Mesendoderm (in vitro differentiated cells): ENCODE measurements at regions not wholly inside any gene's neighbourhood (a gene's known extent, or its start where the extent isn't known, plus 50 kb on each side); places are given as distances from the start of the nearest gene placed in this dataset.

ENCODE experiments used
- DNase-seq: peaks from one replicate; pipeline ENCODE4 v3.0.0; 2013
- H2AK5ac ChIP-seq: 2 replicates; pipeline ENCODE4 v1.6.1; 2013; ENCODE audit warnings: low read length, inconsistent platforms
- H2BK120ac ChIP-seq: 2 replicates; pipeline ENCODE4 v1.6.1; 2013; ENCODE audit warnings: low read depth, mild to moderate bottlenecking, low read length, moderate library complexity, mixed read lengths
- H2BK15ac ChIP-seq: replicated peaks from 2 replicates; pipeline ENCODE4 v1.6.1; 2013; ENCODE audit warnings: low read depth, mild to moderate bottlenecking, moderate library complexity
- H2BK5ac ChIP-seq: 2 replicates; pipeline ENCODE4 v1.6.1; 2013; ENCODE audit warnings: low read length, inconsistent platforms
- H3K18ac ChIP-seq: 2 replicates; pipeline ENCODE4 v1.6.1; 2013; ENCODE audit warnings: mild to moderate bottlenecking, low read length, mixed read lengths
- H3K23ac ChIP-seq: one replicate; pipeline ENCODE4 v1.6.1; 2013; ENCODE audit warnings: low read length
- H3K27ac ChIP-seq: 2 replicates; pipeline ENCODE4 v1.5.1; 2013; ENCODE audit warnings: low read depth, mild to moderate bottlenecking, inconsistent platforms, low read length, moderate library complexity
- H3K27me3 ChIP-seq: 2 replicates; pipeline ENCODE4 v1.6.1; 2013; ENCODE audit warnings: low read length, control low read depth, mild to moderate bottlenecking, inconsistent platforms; ENCODE audit not compliant: insufficient read depth, poor library complexity
- H3K36me3 ChIP-seq: 2 replicates; pipeline ENCODE4 v1.6.1; 2013; ENCODE audit warnings: low read length, inconsistent platforms; ENCODE audit not compliant: control insufficient read depth, insufficient read depth
- H3K4ac ChIP-seq: one replicate; pipeline ENCODE4 v1.6.1; 2013; ENCODE audit warnings: low read depth, mild to moderate bottlenecking, low read length, moderate library complexity
- H3K4me1 ChIP-seq: 2 replicates; pipeline ENCODE4 v1.6.1; 2013; ENCODE audit warnings: low read depth, low read length, inconsistent platforms; ENCODE audit not compliant: control insufficient read depth
- H3K4me2 ChIP-seq: 2 replicates; pipeline ENCODE4 v1.6.1; 2013; ENCODE audit warnings: low read length
- H3K4me3 ChIP-seq: 2 replicates; pipeline ENCODE4 v1.5.1; 2013; ENCODE audit warnings: mild to moderate bottlenecking, low read length
- H3K56ac ChIP-seq: one replicate; pipeline ENCODE4 v1.6.1; 2013; ENCODE audit warnings: low read length
- H3K79me1 ChIP-seq: 2 replicates; pipeline ENCODE4 v1.6.1; 2013; ENCODE audit warnings: low read length, inconsistent platforms
- H3K79me2 ChIP-seq: 2 replicates; pipeline ENCODE4 v1.6.1; 2013; ENCODE audit warnings: mild to moderate bottlenecking, low read length; ENCODE audit not compliant: control insufficient read depth, insufficient read depth
- H3K9ac ChIP-seq: 2 replicates; pipeline ENCODE4 v1.6.1; 2013; ENCODE audit warnings: low read length, inconsistent platforms
- H4K5ac ChIP-seq: one replicate; pipeline ENCODE4 v1.6.1; 2013; ENCODE audit warnings: low read length
- H4K8ac ChIP-seq: one replicate; pipeline ENCODE4 v1.6.1; 2013; ENCODE audit warnings: low read depth, mild to moderate bottlenecking, control low read depth, low read length, moderate library complexity
- WGBS: extraction: QIAGEN DNeasy Blood & Tissue Kit; methylation state at CpG from one replicate; pipeline ENCODE4 v1.1.7; 2013; ENCODE audit warnings: low lambda C conversion rate, missing lambda C conversion rate; ENCODE audit not compliant: insufficient coverage; ENCODE audit errors: extremely low coverage; 5-methylcytosine and 5-hydroxymethylcytosine counted together

GRCh38 chr15:70269991-70270751 lies 172.5 kb upstream of the TLE3 start:
- Histone ChIP-seq H3K4ac (no peak overlapping the region), H3K36me3 (no peaks in the 10 kb centered on the region), H3K79me2 (no peaks in the 10 kb centered on the region), H3K23ac (no peak overlapping the region), H4K5ac (no peak overlapping the region), H4K8ac (no peak overlapping the region), H3K18ac (no peak overlapping the region), H3K79me1 (no peaks in the 10 kb centered on the region), H3K4me1 (no peaks in the 10 kb centered on the region), H3K27ac (no peak overlapping the region), H2BK15ac (no peak overlapping the region), H2AK5ac (no peak overlapping the region), H2BK5ac (no peak overlapping the region), H3K56ac (no peak overlapping the region), H2BK120ac (no peak overlapping the region), H3K27me3 (no peaks in the 10 kb centered on the region), H3K4me3 (no peak overlapping the region), H3K4me2 (no peak overlapping the region), H3K9ac (no peak overlapping the region)
- no CpG with 5 or more reads among the region's 10 CpGs for WGBS
- no peak for DNase-seq

GRCh38 chr15:70269311-70269911 lies 171.7 kb upstream of the TLE3 start:
- Histone ChIP-seq H3K18ac (no peak overlapping the region), H3K4me3 (no peak overlapping the region), H3K56ac (no peak overlapping the region), H3K9ac (no peak overlapping the region), H3K23ac (no peak overlapping the region), H4K8ac (no peak overlapping the region), H3K79me1 (no peaks in the 10 kb centered on the region), H3K4me2 (no peak overlapping the region), H2BK120ac (no peak overlapping the region), H4K5ac (no peak overlapping the region), H3K27me3 (no peaks in the 10 kb centered on the region), H3K4me1 (no peaks in the 10 kb centered on the region), H3K27ac (no peak overlapping the region), H3K36me3 (no peaks in the 10 kb centered on the region), H3K79me2 (no peaks in the 10 kb centered on the region), H2BK5ac (no peak overlapping the region), H3K4ac (no peak overlapping the region), H2BK15ac (no peak overlapping the region), H2AK5ac (no peak overlapping the region)
- WGBS: no CpG with 5 or more reads among the region's 9 CpGs
- DNase-seq: no peak

DNA sequence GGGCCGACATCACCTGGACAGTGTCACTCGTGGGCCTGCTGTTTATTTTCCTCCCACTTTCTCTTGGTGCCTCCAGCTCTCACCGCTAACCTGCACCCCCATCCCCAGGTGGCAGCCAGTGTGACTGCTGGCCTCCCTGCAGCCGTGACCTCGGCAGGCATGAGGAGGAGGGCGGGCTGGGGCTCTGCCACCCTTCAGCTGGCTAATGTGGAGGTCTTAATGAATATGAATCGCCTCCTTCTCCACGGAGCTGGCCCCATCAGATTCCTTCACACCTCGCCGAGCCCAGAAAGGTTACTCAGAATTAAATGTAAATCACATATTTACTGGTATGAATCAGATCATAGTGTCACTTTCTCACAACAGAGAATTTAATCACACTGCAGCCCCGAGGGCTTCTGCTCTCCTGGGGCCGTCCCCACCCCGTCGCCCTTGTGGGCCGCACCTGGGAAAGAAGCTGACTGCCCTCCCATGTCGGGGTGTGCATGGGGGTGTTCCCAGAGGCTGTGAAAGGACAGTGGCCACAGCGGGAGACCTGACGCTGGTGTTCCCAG lies 171.1 kb upstream of the TLE3 start:
- no peak overlapping the region for H3K9ac ChIP-seq
- no peak overlapping the region for H3K4me2 ChIP-seq
- H3K27ac ChIP-seq: no peak overlapping the region
- no peak overlapping the region for H3K4ac ChIP-seq
- DNase-seq: peak; percentile 10
- H4K8ac ChIP-seq: no peak overlapping the region
- H3K79me2 ChIP-seq: no peaks in the 10 kb centered on the region
- no peaks in the 10 kb centered on the region for H3K36me3 ChIP-seq
- H4K5ac ChIP-seq: no peak overlapping the region
- H3K4me1 ChIP-seq: no peaks in the 10 kb centered on the region
- H3K56ac ChIP-seq: no peak overlapping the region
- no peak overlapping the region for H3K4me3 ChIP-seq
- no peak overlapping the region for H2BK5ac ChIP-seq
- no peaks in the 10 kb centered on the region for H3K27me3 ChIP-seq
- H2BK120ac ChIP-seq: no peak overlapping the region
- H3K23ac ChIP-seq: no peak overlapping the region
- no peak overlapping the region for H2BK15ac ChIP-seq
- WGBS: no CpG with 5 or more reads among the region's 18 CpGs
- no peaks in the 10 kb centered on the region for H3K79me1 ChIP-seq
- H3K18ac ChIP-seq: no peak overlapping the region
- no peak overlapping the region for H2AK5ac ChIP-seq

GRCh38 chr15:70267879-70268278 lies 170.2 kb upstream of the TLE3 start:
- H3K4me2 ChIP-seq: no peak overlapping the region
- no peak overlapping the region for H2BK5ac ChIP-seq
- no peaks in the 10 kb centered on the region for H3K4me1 ChIP-seq
- WGBS: no CpG with 5 or more reads among the region's 6 CpGs
- no peaks in the 10 kb centered on the region for H3K79me2 ChIP-seq
- no peaks in the 10 kb centered on the region for H3K79me1 ChIP-seq
- no peak overlapping the region for H2BK15ac ChIP-seq
- no peak overlapping the region for H3K4me3 ChIP-seq
- no peak overlapping the region for H2AK5ac ChIP-seq
- H3K56ac ChIP-seq: no peak overlapping the region
- H3K18ac ChIP-seq: no peak overlapping the region
- H3K4ac ChIP-seq: no peak overlapping the region
- H3K27ac ChIP-seq: no peak overlapping the region
- H4K5ac ChIP-seq: no peak overlapping the region
- no peak overlapping the region for H2BK120ac ChIP-seq
- no peaks in the 10 kb centered on the region for H3K27me3 ChIP-seq
- H3K36me3 ChIP-seq: no peaks in the 10 kb centered on the region
- H3K23ac ChIP-seq: no peak overlapping the region
- H4K8ac ChIP-seq: no peak overlapping the region
- H3K9ac ChIP-seq: no peak overlapping the region
- DNase-seq: no peak

GRCh38 chr15:70267306-70267705 lies 169.6 kb upstream of the TLE3 start:
- no peak for DNase-seq
- H3K27ac ChIP-seq: no peak overlapping the region
- no peak overlapping the region for H2BK15ac ChIP-seq
- no peaks in the 10 kb centered on the region for H3K4me1 ChIP-seq
- no peaks in the 10 kb centered on the region for H3K36me3 ChIP-seq
- no peak overlapping the region for H3K9ac ChIP-seq
- no peak overlapping the region for H4K8ac ChIP-seq
- H4K5ac ChIP-seq: no peak overlapping the region
- no peaks in the 10 kb centered on the region for H3K27me3 ChIP-seq
- H2AK5ac ChIP-seq: no peak overlapping the region
- no peak overlapping the region for H2BK120ac ChIP-seq
- WGBS: no CpG with 5 or more reads among the region's 2 CpGs
- H3K23ac ChIP-seq: no peak overlapping the region
- H3K18ac ChIP-seq: no peak overlapping the region
- no peak overlapping the region for H2BK5ac ChIP-seq
- H3K79me2 ChIP-seq: no peaks in the 10 kb centered on the region
- no peaks in the 10 kb centered on the region for H3K79me1 ChIP-seq
- no peak overlapping the region for H3K4me2 ChIP-seq
- no peak overlapping the region for H3K56ac ChIP-seq
- no peak overlapping the region for H3K4ac ChIP-seq
- no peak overlapping the region for H3K4me3 ChIP-seq
